ENCODE measurements at regions not wholly inside any gene's neighbourhood (a gene's known extent, or its start where the extent isn't known, plus 50 kb on each side); places are given as distances from the start of the nearest gene placed in this dataset.

GRCh38 chr2:123144082-123144481 is 881.0 kb upstream of the CNTNAP5 start:
- H3K27ac ChIP-seq: no peak overlapping the region
- no peak overlapping the region for H3K4me3 ChIP-seq
- H3K36me3 ChIP-seq: no peaks in the 10 kb centered on the region
- H3K9me3 ChIP-seq: no peaks in the 10 kb centered on the region
- H3K4me1 ChIP-seq: no peaks in the 10 kb centered on the region
- DNase-seq: no peak
- H3K27me3 ChIP-seq: no peaks in the 10 kb centered on the region
- TF ChIP-seq POLR2A (IDR thresholded peaks at IDR 0.05) (no peak), CTCF (IDR thresholded peaks at IDR 0.05) (no peak)

GRCh38 chr2:123153041-123153440 is 872.0 kb upstream of the CNTNAP5 start:
- Histone ChIP-seq H3K4me3 (no peak overlapping the region), H3K27me3 (no peaks in the 10 kb centered on the region), H3K27ac (no peak overlapping the region), H3K9me3 (no peaks in the 10 kb centered on the region), H3K36me3 (no peaks in the 10 kb centered on the region), H3K4me1 (no peaks in the 10 kb centered on the region)
- no peak for DNase-seq
- TF ChIP-seq POLR2A (IDR thresholded peaks at IDR 0.05) (no peak), CTCF (IDR thresholded peaks at IDR 0.05) (no peak)

GRCh38 chr2:123154195-123154594 is 870.9 kb upstream of the CNTNAP5 start:
- H3K9me3 ChIP-seq: no peaks in the 10 kb centered on the region
- H3K4me3 ChIP-seq: no peak overlapping the region
- H3K27ac ChIP-seq: no peak overlapping the region
- DNase-seq: no peak
- no peaks in the 10 kb centered on the region for H3K27me3 ChIP-seq
- TF ChIP-seq CTCF (IDR thresholded peaks at IDR 0.05): no peak
- TF ChIP-seq POLR2A (IDR thresholded peaks at IDR 0.05): no peak
- no peaks in the 10 kb centered on the region for H3K4me1 ChIP-seq
- no peaks in the 10 kb centered on the region for H3K36me3 ChIP-seq

- no peak overlapping the region for H3K27ac ChIP-seq
- H3K4me1 ChIP-seq: no peaks in the 10 kb centered on the region
- no peaks in the 10 kb centered on the region for H3K27me3 ChIP-seq
- no peaks in the 10 kb centered on the region for H3K9me3 ChIP-seq
- H3K36me3 ChIP-seq: no peaks in the 10 kb centered on the region
- TF ChIP-seq POLR2A (IDR thresholded peaks at IDR 0.05) (no peak), CTCF (IDR thresholded peaks at IDR 0.05) (no peak)
- no peak for DNase-seq
- no peak overlapping the region for H3K4me3 ChIP-seq
Measured at GRCh38 chr2:123157016-123157415, 868.1 kb upstream of the CNTNAP5 start.

- TF ChIP-seq POLR2A (IDR thresholded peaks at IDR 0.05) (no peak), CTCF (IDR thresholded peaks at IDR 0.05) (no peak)
- Histone ChIP-seq H3K4me1 (no peaks in the 10 kb centered on the region), H3K4me3 (no peak overlapping the region), H3K27ac (no peak overlapping the region), H3K27me3 (no peaks in the 10 kb centered on the region), H3K9me3 (no peaks in the 10 kb centered on the region), H3K36me3 (no peaks in the 10 kb centered on the region)
- DNase-seq: no peak
Measured at GRCh38 chr2:123162400-123163016, 862.6 kb upstream of the CNTNAP5 start.

- no peak overlapping the region for H3K4me3 ChIP-seq
- peaks cover 0 to 2% (median 0%) of the 10 kb centered on the region in 4 donors for H3K9me3 ChIP-seq
- H3K36me3 ChIP-seq: no peaks in the 10 kb centered on the region
- no peak for DNase-seq
- H3K27ac ChIP-seq: no peak overlapping the region
- H3K4me1 ChIP-seq: no peaks in the 10 kb centered on the region
- H3K27me3 ChIP-seq: no peaks in the 10 kb centered on the region
- TF ChIP-seq POLR2A (IDR thresholded peaks at IDR 0.05): no peak
- no peak for TF ChIP-seq CTCF (IDR thresholded peaks at IDR 0.05)
Measured at GRCh38 chr2:123163398-123163797, 861.7 kb upstream of the CNTNAP5 start.

Measured in Peyer's patch (tissue), 4 donors.